ENCODE measurements at regions not wholly inside any gene's neighbourhood (a gene's known extent, or its start where the extent isn't known, plus 50 kb on each side); places are given as distances from the start of the nearest gene placed in this dataset.

- Mint-ChIP-seq H3K27me3 (ENCODE audit: insufficient read depth, unreplicated experiment) (no peaks in the 10 kb centered on the region), H3K36me3 (ENCODE audit: insufficient read depth, unreplicated experiment) (no peaks in the 10 kb centered on the region), H3K4me3 (ENCODE audit: unreplicated experiment) (no peak overlapping the region), H3K4me1 (ENCODE audit: low read depth, unreplicated experiment) (no peaks in the 10 kb centered on the region), H3K9me3 (ENCODE audit: unreplicated experiment) (peaks cover 9% of the 10 kb centered on the region), H3K27ac (ENCODE audit: unreplicated experiment) (no peak overlapping the region)
- ChIA-PET CTCF (interaction anchor here (0.6 to 0.8 kb wide), 3 partner anchors 74 to 831 kb away, joined by 3 to 4 read pairs (median 3); no protein-coding TSS in a partner anchor), POLR2A (no interaction called here)
- peak; percentile 58 to 62 for TF ChIP-seq CTCF (IDR thresholded peaks at IDR 0.05; ENCODE audit: insufficient read depth in 1 of 2, low read depth in 1 of 2, low read length in 1 of 2, severe bottlenecking in 1 of 2, unreplicated experiment in 1 of 2)
- no peaks in the 10 kb centered on the region for H3K27me3 ChIP-seq (replicated peaks; ENCODE audit: control insufficient read depth, insufficient read depth, low read length)
- no peak overlapping the region for H3K4me3 ChIP-seq (ENCODE audit: low read depth, low read length)
- peaks cover 5% of the 10 kb centered on the region; the same call in 1 of the 2 replicates for H3K9me3 ChIP-seq
- no TSS peak for BruUV-seq (replicated peaks)
- peak in 1 of 2 experiments; percentile 57 for DNase-seq
- H3K36me3 ChIP-seq (ENCODE audit: control insufficient read depth, insufficient read depth, low read length), result no peaks in the 10 kb centered on the region
- intact Hi-C loops (cut with micrococcal nuclease; ENCODE audit: unreplicated experiment), result loop anchor here (1.0 to 10.0 kb wide), 3 partner anchors 70 to 779 kb away; no protein-coding TSS in a partner anchor
- H3K4me1 ChIP-seq, result no peaks in the 10 kb centered on the region
Observed at GRCh38 chr12:19643635-19644034, 204.3 kb downstream of the AEBP2 start.

- Histone ChIP-seq H3K4me3 (ENCODE audit: low read depth, low read length) (no peak overlapping the region), H3K4me1 (no peaks in the 10 kb centered on the region), H3K36me3 (ENCODE audit: control insufficient read depth, insufficient read depth, low read length) (no peaks in the 10 kb centered on the region), H3K9me3 (peaks cover 5% of the 10 kb centered on the region; the same call in 1 of the 2 replicates), H3K27me3 (replicated peaks; ENCODE audit: control insufficient read depth, insufficient read depth, low read length) (no peaks in the 10 kb centered on the region)
- H3K4me1 Mint-ChIP-seq (ENCODE audit: low read depth, unreplicated experiment), result no peaks in the 10 kb centered on the region
- intact Hi-C loops (cut with micrococcal nuclease; ENCODE audit: unreplicated experiment), result loop anchor here (5.0 to 10.0 kb wide), 2 partner anchors 357 to 780 kb away; no protein-coding TSS in a partner anchor
- H3K4me3 Mint-ChIP-seq (ENCODE audit: unreplicated experiment), result no peak overlapping the region
- H3K27me3 Mint-ChIP-seq (ENCODE audit: insufficient read depth, unreplicated experiment), result no peaks in the 10 kb centered on the region
- CTCF ChIA-PET, result no interaction called here
- peaks cover 9% of the 10 kb centered on the region for H3K9me3 Mint-ChIP-seq (ENCODE audit: unreplicated experiment)
- POLR2A ChIA-PET, result interaction anchor here (0.6 kb wide), 1 partner anchor 1069 kb away, joined by 3 read pairs; no protein-coding TSS in a partner anchor
- no TSS peak for BruUV-seq (replicated peaks)
- TF ChIP-seq CTCF (IDR thresholded peaks at IDR 0.05; ENCODE audit: insufficient read depth in 1 of 2, low read depth in 1 of 2, low read length in 1 of 2, severe bottlenecking in 1 of 2, unreplicated experiment in 1 of 2), result no peak
- H3K27ac Mint-ChIP-seq (ENCODE audit: unreplicated experiment), result no peak overlapping the region
- no peak for DNase-seq
- H3K36me3 Mint-ChIP-seq (ENCODE audit: insufficient read depth, unreplicated experiment), result no peaks in the 10 kb centered on the region
Observed at GRCh38 chr12:19644571-19644970, 205.3 kb downstream of the AEBP2 start.

GRCh38 chr12:19645823-19646222, 206.5 kb downstream of the AEBP2 start:
- Histone ChIP-seq H3K36me3 (ENCODE audit: control insufficient read depth, insufficient read depth, low read length) (no peaks in the 10 kb centered on the region), H3K4me3 (ENCODE audit: low read depth, low read length) (no peak overlapping the region), H3K9me3 (peaks cover 5% of the 10 kb centered on the region; the same call in 1 of the 2 replicates), H3K4me1 (no peaks in the 10 kb centered on the region), H3K27me3 (replicated peaks; ENCODE audit: control insufficient read depth, insufficient read depth, low read length) (no peaks in the 10 kb centered on the region)
- TF ChIP-seq CTCF (IDR thresholded peaks at IDR 0.05; ENCODE audit: insufficient read depth in 1 of 2, low read depth in 1 of 2, low read length in 1 of 2, severe bottlenecking in 1 of 2, unreplicated experiment in 1 of 2), result no peak
- Mint-ChIP-seq H3K27ac (ENCODE audit: unreplicated experiment) (no peak overlapping the region), H3K9me3 (ENCODE audit: unreplicated experiment) (peaks cover 9% of the 10 kb centered on the region), H3K4me1 (ENCODE audit: low read depth, unreplicated experiment) (no peaks in the 10 kb centered on the region), H3K36me3 (ENCODE audit: insufficient read depth, unreplicated experiment) (no peaks in the 10 kb centered on the region), H3K4me3 (ENCODE audit: unreplicated experiment) (no peak overlapping the region), H3K27me3 (ENCODE audit: insufficient read depth, unreplicated experiment) (no peaks in the 10 kb centered on the region)
- no TSS peak for BruUV-seq (replicated peaks)
- POLR2A ChIA-PET, result no interaction called here
- intact Hi-C loops (cut with micrococcal nuclease; ENCODE audit: unreplicated experiment), result loop anchor here (10.0 kb wide), 1 partner anchor 781 kb away; no protein-coding TSS in a partner anchor
- no peak for DNase-seq
- CTCF ChIA-PET, result no interaction called here
